Cardiac fibroblast (primary cell): ENCODE measurements at regions not wholly inside any gene's neighbourhood (a gene's known extent, or its start where the extent isn't known, plus 50 kb on each side); places are given as distances from the start of the nearest gene placed in this dataset.

Source experiments
- DNase-seq, 2 donors: peaks; one replicate each; pipeline versions ENCODE4 v3.0.0 to v3.0.0-alpha.2; 2010; ENCODE audit warnings: low read depth in 2 of 2
- H3K4me3 ChIP-seq, 2 donors: replicated peaks in 1 of 2; 1 replicate in 1 of 2; 2 replicates in 1 of 2; pipeline ENCODE4 v1.5.1; 2011; ENCODE audit warnings: low read depth in 2 of 2, low read length in 2 of 2, mild to moderate bottlenecking in 2 of 2, moderate library complexity in 1 of 2
- TF ChIP-seq, protein P1 (sequence below): IDR thresholded peaks from one replicate; pipeline ENCODE4 v1.5.1; 2011; ENCODE audit warnings: low read depth, mild to moderate bottlenecking, low read length, inconsistent platforms

DNA sequence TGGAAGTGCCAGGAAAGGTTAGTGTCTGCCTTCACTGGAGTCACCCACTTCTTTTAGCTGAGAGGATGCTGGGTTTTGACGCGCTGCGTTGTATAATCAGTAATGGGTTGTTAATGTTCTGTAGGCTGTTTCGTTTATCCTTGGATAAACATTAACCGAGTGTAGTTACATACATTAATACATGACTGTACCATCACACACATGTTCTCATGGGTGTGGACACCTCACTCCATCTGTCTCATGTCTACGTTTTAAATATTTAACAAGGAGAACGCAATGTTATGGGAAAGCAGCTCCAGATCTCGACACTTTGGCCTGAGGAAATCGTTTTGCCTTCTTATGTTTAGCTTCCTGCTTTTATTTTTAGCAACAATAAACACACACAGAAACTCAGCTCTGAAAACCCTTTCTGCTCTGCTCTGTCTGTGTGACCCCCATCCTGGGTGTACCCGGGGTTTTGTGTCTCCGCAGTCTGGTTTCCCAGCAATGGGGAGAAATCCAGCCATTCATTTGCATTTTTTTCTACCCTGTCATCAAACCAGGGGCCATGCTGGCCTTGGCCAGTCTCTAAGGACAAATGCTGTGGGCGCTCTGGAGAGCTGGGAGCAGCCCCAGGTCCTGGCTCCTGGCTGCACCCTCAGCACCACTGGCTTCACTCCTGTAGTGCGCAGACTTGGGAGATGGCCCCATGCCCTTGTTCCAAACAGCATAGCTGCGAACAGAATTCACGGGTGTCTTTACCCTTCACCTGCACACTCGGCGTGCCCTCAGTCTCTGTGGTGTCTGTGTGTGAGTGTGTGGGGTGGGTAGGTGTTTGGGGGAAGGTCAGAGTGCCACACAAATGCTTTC, 110.8 kb downstream of the ERMARD start:
- TF ChIP-seq, protein P1, sequence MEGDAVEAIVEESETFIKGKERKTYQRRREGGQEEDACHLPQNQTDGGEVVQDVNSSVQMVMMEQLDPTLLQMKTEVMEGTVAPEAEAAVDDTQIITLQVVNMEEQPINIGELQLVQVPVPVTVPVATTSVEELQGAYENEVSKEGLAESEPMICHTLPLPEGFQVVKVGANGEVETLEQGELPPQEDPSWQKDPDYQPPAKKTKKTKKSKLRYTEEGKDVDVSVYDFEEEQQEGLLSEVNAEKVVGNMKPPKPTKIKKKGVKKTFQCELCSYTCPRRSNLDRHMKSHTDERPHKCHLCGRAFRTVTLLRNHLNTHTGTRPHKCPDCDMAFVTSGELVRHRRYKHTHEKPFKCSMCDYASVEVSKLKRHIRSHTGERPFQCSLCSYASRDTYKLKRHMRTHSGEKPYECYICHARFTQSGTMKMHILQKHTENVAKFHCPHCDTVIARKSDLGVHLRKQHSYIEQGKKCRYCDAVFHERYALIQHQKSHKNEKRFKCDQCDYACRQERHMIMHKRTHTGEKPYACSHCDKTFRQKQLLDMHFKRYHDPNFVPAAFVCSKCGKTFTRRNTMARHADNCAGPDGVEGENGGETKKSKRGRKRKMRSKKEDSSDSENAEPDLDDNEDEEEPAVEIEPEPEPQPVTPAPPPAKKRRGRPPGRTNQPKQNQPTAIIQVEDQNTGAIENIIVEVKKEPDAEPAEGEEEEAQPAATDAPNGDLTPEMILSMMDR, result no peak
- DNase-seq, result no peak
- no peak overlapping the region for H3K4me3 ChIP-seq

DNA sequence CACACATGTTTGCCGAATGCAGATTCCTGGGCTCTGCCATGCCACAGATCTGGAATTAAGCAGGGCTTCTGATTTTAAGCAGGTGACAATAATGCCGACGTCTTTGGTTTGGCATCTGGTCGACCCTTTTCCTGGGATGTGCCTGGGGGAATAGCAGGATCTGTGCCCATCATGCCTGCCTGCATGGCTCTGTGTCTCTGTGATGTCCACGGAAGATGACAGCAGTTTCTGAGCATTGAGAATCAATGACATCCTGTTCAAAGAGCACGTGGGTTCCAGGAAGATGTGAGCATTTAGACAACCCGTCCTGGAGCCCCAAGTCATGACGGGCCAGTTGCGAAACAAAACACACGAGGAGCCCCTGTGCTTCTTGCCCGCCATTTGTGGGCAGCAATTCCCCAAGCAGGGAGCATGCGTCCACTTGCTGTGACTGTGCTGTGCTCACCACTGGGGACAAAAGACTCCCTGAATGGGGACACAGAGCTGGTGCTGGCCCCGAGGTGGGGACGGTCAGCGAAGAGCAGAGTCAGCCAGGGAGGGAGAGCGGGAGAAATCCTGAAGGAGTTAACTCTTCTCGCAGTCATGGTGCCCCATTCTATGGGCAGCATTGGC, 110.1 kb downstream of the ERMARD start:
- no peak overlapping the region for H3K4me3 ChIP-seq
- TF ChIP-seq, protein P1, result no peak
- DNase-seq, result no peak

DNA sequence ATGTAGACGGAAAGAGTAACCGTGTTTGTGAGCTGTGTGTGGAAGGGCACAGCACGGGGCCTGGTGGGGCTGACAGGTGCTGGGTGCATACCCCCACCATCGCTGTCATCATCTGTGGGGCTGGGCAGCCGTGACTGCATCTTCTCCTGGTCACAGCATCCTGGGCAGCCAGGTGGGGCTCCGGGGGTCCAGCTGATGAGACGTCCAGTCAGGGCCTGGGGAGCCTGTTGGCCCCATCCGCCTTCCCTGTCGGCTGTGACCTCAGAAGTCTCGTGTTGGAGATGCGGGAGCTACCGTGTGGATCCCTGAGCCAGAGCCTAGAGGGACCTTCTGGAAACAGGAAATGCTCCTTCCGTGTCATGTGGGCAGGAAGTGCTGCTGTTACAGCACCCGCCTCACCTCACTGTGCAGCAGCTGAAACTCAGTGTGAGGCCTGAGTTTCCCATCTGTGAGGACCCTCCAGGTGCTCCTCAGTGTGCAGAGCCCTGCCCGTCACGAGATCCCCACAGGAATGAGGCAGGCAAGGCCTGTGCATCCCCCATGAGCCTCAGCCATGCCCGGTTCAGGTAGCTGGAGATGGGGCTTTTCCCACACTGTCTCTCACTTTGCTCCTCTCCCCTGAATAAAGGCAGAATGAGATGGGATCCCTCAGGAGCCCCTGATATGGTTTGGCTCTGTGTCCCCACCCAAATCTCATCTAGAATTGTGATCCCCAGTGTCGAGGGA, 108.7 kb downstream of the ERMARD start:
- TF ChIP-seq, protein P1, result no peak
- no peak for DNase-seq
- H3K4me3 ChIP-seq, result no peak overlapping the region

DNA sequence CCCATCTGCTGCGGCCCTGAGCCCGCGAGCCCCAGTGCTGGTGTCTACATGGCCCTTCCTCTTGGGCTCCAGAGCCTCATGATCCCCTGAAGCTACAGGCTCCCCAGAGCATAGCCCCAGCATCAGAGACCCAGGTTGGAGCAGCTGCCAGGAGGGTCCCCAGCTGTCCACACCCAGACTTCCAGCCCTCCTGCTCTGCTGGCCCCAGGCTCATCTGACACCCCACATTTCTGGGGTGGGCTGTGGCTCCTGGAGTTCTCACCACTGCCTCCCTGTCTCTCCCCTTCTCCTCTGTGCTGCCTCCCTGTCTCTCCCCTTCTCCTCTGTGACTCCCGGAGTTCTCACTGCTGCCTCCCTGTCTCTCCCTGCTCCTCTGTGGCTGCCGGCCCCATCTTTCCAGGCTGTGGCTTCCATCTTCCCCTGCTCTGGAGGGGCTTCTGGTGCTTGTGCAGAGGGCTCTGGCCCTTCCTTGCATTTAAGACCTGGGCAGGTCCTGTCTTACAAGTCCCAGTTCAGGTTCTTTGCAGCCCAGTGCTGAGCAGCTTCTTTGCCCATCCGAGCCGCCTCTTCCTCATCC, 108.1 kb downstream of the ERMARD start:
- no peak overlapping the region for H3K4me3 ChIP-seq
- TF ChIP-seq, protein P1, result no peak
- no peak for DNase-seq

DNA sequence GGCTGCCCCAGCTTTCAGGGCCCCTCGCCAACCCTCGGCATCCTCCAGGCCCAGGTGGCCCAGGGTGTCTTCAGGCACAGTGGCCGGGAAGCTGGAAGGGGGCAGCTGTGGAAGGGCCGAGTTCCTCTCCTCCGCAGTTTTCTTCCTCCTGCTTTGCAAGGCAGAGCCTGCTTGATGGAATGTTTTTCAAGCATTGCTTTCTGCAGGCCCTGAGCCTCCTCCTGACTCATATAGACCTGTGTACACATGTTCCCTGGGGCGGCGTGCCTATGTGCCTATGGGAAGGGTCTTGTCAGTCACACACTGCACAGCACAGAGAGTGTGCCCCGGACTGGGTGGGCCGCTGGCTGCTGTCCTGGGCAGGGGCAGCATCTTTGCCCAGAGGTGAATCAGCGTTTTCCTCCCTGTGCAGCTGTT, 107.5 kb downstream of the ERMARD start:
- DNase-seq, result no peak
- H3K4me3 ChIP-seq, result no peak overlapping the region
- TF ChIP-seq, protein P1, result no peak

DNA sequence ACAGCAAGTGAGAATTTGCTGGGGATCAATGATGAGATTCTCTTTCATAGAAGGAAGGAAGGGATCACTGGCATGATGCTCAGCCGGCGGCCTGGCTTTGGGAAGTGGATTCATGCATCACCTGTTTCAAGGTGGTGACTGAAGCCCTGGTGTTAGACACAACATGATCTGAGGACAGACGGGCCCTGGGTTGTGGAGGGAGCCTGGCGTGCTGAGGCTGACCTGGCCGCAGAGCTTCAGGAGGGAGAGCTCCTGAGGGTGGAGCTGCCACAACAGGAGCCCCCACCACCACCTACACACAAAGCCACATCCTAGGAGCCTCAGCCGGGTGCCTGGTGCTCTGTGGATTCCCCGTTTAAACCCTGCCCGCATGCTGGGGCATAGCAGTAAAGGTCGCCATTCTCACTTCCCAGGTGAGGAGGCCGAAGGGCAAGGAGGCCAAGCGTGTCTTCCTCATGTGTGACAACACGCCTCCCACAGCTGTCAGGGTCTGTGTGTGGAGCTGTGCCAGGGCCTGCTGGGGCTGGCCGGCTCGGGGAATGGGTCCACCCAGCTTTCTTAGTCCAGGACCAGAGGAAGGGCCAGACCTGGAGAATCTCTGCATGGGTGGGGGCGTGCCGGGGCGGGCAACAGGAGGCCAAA, 107.0 kb downstream of the ERMARD start:
- TF ChIP-seq, protein P1, result no peak
- no peak overlapping the region for H3K4me3 ChIP-seq
- DNase-seq, result no peak
